ENCODE measurements at regions not wholly inside any gene's neighbourhood (a gene's known extent, or its start where the extent isn't known, plus 50 kb on each side); places are given as distances from the start of the nearest gene placed in this dataset.

DNA sequence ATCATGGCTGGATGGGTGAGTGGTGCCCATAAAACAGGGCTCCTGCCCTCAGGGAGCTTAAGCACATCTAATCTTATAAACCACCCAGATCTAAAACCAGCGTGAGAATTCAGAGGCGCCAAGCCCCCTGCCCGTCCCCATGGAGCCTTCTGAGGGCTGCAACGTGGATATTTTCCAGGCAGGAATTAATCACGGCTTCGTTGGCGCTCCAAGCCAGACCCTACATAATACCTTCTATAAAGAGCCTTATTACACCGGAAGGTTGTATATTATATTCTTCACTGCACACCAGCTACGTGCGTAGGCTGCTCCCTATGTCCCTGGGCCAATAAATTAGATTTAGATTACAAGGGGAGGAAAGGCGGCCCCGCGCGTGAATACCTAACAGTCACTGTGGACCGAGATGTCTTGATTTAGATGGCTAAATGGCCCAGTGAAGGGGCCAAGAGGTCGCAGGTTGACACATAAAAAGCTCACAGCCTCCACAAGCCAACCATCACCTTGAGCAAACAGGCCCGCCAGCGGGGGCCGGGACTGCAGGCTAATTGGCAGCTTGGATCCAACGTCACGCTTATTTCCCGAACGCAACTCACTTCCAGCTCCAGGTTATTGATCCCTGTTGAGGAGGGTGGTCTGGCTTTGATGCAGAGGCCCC, 64.7 kb upstream of the APCDD1L start:
- TF ChIP-seq, protein P1, sequence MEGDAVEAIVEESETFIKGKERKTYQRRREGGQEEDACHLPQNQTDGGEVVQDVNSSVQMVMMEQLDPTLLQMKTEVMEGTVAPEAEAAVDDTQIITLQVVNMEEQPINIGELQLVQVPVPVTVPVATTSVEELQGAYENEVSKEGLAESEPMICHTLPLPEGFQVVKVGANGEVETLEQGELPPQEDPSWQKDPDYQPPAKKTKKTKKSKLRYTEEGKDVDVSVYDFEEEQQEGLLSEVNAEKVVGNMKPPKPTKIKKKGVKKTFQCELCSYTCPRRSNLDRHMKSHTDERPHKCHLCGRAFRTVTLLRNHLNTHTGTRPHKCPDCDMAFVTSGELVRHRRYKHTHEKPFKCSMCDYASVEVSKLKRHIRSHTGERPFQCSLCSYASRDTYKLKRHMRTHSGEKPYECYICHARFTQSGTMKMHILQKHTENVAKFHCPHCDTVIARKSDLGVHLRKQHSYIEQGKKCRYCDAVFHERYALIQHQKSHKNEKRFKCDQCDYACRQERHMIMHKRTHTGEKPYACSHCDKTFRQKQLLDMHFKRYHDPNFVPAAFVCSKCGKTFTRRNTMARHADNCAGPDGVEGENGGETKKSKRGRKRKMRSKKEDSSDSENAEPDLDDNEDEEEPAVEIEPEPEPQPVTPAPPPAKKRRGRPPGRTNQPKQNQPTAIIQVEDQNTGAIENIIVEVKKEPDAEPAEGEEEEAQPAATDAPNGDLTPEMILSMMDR (IDR thresholded peaks at IDR 0.05 in 2 of 3, conservative IDR thresholded peaks at IDR 0.05 in 1 of 3; ENCODE audit: control insufficient read depth in 2 of 3, extremely low read depth in 1 of 3, insufficient read depth in 1 of 3, low read depth in 3 of 3, low read length in 3 of 3): no peak
- no peak for TF ChIP-seq POLR2A (IDR thresholded peaks at IDR 0.05; ENCODE audit: low read depth, low read length)
- TF ChIP-seq, protein P2, sequence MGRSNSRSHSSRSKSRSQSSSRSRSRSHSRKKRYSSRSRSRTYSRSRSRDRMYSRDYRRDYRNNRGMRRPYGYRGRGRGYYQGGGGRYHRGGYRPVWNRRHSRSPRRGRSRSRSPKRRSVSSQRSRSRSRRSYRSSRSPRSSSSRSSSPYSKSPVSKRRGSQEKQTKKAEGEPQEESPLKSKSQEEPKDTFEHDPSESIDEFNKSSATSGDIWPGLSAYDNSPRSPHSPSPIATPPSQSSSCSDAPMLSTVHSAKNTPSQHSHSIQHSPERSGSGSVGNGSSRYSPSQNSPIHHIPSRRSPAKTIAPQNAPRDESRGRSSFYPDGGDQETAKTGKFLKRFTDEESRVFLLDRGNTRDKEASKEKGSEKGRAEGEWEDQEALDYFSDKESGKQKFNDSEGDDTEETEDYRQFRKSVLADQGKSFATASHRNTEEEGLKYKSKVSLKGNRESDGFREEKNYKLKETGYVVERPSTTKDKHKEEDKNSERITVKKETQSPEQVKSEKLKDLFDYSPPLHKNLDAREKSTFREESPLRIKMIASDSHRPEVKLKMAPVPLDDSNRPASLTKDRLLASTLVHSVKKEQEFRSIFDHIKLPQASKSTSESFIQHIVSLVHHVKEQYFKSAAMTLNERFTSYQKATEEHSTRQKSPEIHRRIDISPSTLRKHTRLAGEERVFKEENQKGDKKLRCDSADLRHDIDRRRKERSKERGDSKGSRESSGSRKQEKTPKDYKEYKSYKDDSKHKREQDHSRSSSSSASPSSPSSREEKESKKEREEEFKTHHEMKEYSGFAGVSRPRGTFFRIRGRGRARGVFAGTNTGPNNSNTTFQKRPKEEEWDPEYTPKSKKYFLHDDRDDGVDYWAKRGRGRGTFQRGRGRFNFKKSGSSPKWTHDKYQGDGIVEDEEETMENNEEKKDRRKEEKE (IDR thresholded peaks at IDR 0.05): no peak

All from GM12878 (cell line).